HCT116 (cell line): ENCODE measurements at regions not wholly inside any gene's neighbourhood (a gene's known extent, or its start where the extent isn't known, plus 50 kb on each side); places are given as distances from the start of the nearest gene placed in this dataset.

Experiments
- ATAC-seq: fragments of 200-7000 bp; cut with Tn5 transposase; 2 replicates; pipeline ENCODE4 v1.9.1; 2020; ENCODE audit warnings: mild to moderate bottlenecking, moderate library complexity
- BruUV-seq: library from RNA; stranded (reverse); fragments of 400-500 nt; replicated peaks from 2 replicates; lab custom pipeline; 2021; lab: Mats Ljungman, UMichigan
- CTCF ChIA-PET: fragments of 300-600 bp; sonication (Branson Sonifier 250); formaldehyde crosslinking; loops from one replicate; lab custom pipeline; 2021; ENCODE audit warnings: antibody characterized with exemption; lab: Charles Lee
- POLR2A ChIA-PET: fragments of 300-600, 350-600 bp; sonication (Branson Sonifier 250); formaldehyde crosslinking; loops from one replicate; lab custom pipeline; 2021; ENCODE audit warnings: antibody characterized with exemption; lab: Charles Lee
- RAD21 ChIA-PET, 2 experiments: fragments of 300-600 bp; sonication (Branson Sonifier 250); formaldehyde crosslinking; loops; one replicate each; lab custom pipeline; 2023; ENCODE audit warnings: low total read pairs in 2 of 2; ENCODE audit not compliant: uncharacterized antibody in 2 of 2, unreplicated experiment in 2 of 2, low non-redundant PET in 1 of 2; lab: Charles Lee
- DNase-seq: peaks from one replicate; pipeline ENCODE4 v3.0.0-alpha.2; 2010; ENCODE audit warnings: low read depth, low spot score
- H2AFZ ChIP-seq: fragments of 200-600 bp; shearing (Covaris generic), sonication (generic); 2 replicates; pipeline ENCODE4 v1.6.1; 2017; ENCODE audit warnings: low read depth, mixed run types, mixed read lengths, antibody characterized with exemption, low read length; ENCODE audit not compliant: poor library complexity, severe bottlenecking
- H3K27ac ChIP-seq: 2 replicates; pipeline ENCODE4 v1.5.1; 2012; ENCODE audit warnings: low read depth, low read length
- H3K27me3 ChIP-seq: fragments of 200-600 bp; sonication (generic); 2 replicates; pipeline ENCODE4 v1.6.1; 2016; ENCODE audit warnings: mixed run types, low read length, mixed read lengths; ENCODE audit not compliant: insufficient read depth
- H3K36me3 ChIP-seq, 2 experiments: fragments of 200-500 bp in 1 of 2; fragments of 200-600 bp in 1 of 2; sonication (Bioruptor generic) in 1 of 2; sonication (generic) in 1 of 2; 2 replicates each; pipeline versions ENCODE4 v1.5.1 to v1.6.1; 2014 to 2016; ENCODE audit warnings: low read length in 2 of 2, inconsistent platforms in 1 of 2, mixed read lengths in 1 of 2, mixed run types in 1 of 2; ENCODE audit not compliant: insufficient read depth in 2 of 2, control insufficient read depth in 1 of 2
- H3K4me1 ChIP-seq, 2 experiments: fragments of 200-600 bp in 1 of 2; sonication (generic) in 1 of 2; 2 replicates each; pipeline versions ENCODE4 v1.5.1 to v1.6.1; 2012 to 2017; ENCODE audit warnings: low read length in 2 of 2, inconsistent platforms in 1 of 2, mild to moderate bottlenecking in 1 of 2, mixed read lengths in 1 of 2, mixed run types in 1 of 2, moderate library complexity in 1 of 2; ENCODE audit not compliant: insufficient read depth in 2 of 2, control insufficient read depth in 1 of 2
- H3K4me2 ChIP-seq: fragments of 200-600 bp; sonication (generic); 2 replicates; pipeline ENCODE4 v1.6.1; 2017; ENCODE audit warnings: mixed run types, low read length, mixed read lengths
- H3K4me3 ChIP-seq, 2 experiments: fragments of 200-600 bp in 1 of 2; sonication (generic) in 1 of 2; replicated peaks in 1 of 2; 2 replicates each; pipeline ENCODE4 v1.5.1; 2011 to 2016; ENCODE audit warnings: low read length in 2 of 2, control low read depth in 1 of 2, low read depth in 1 of 2, mild to moderate bottlenecking in 1 of 2, mixed read lengths in 1 of 2, mixed run types in 1 of 2
- H3K79me2 ChIP-seq: fragments of 200-600 bp; sonication (generic); 2 replicates; pipeline ENCODE4 v1.6.1; 2017; ENCODE audit warnings: mild to moderate bottlenecking, mixed run types, low read length, moderate library complexity, mixed read lengths; ENCODE audit not compliant: insufficient read depth
- H3K9ac ChIP-seq: fragments of 200-600 bp; sonication (generic); 2 replicates; pipeline ENCODE4 v1.6.1; 2016; ENCODE audit warnings: low read length, mixed read lengths
- H3K9me2 ChIP-seq: fragments of 200-600 bp; sonication (generic), shearing (Covaris generic); 2 replicates; pipeline ENCODE4 v1.6.1; 2017; ENCODE audit warnings: mixed run types, mild to moderate bottlenecking, moderate library complexity; ENCODE audit not compliant: insufficient read depth
- H3K9me3 ChIP-seq, 2 experiments: fragments of 200-500 bp in 1 of 2; fragments of 200-600 bp in 1 of 2; sonication (Bioruptor generic) in 1 of 2; sonication (generic) in 1 of 2; 2 replicates each; pipeline ENCODE4 v1.6.1; 2014 to 2017; ENCODE audit warnings: low read length in 2 of 2, mixed read lengths in 2 of 2, inconsistent platforms in 1 of 2, low read depth in 1 of 2, mild to moderate bottlenecking in 1 of 2, mixed run types in 1 of 2, moderate library complexity in 1 of 2; ENCODE audit not compliant: control insufficient read depth in 1 of 2, insufficient read depth in 1 of 2
- H4K20me1 ChIP-seq: fragments of 200-600 bp; sonication (generic), shearing (Covaris generic); 2 replicates; pipeline ENCODE4 v1.6.1; 2017; ENCODE audit warnings: mixed run types, mild to moderate bottlenecking, moderate library complexity; ENCODE audit not compliant: insufficient read depth
- CBX3 ChIP-seq: IDR thresholded peaks from 2 replicates; pipeline ENCODE4 v1.6.1; 2012; ENCODE audit warnings: low read depth
- CEBPB ChIP-seq: IDR thresholded peaks from 2 replicates; pipeline ENCODE4 v1.6.1; 2012; ENCODE audit warnings: low read depth
- EGR1 ChIP-seq: IDR thresholded peaks from 2 replicates; pipeline ENCODE4 v1.6.1; 2012; ENCODE audit warnings: low read depth
- ELF1 ChIP-seq: IDR thresholded peaks from 2 replicates; pipeline ENCODE4 v1.6.1; 2012; ENCODE audit warnings: low read depth, borderline replicate concordance
- EZH2phosphoT487 ChIP-seq: fragments of 200-600 bp; IDR thresholded peaks from 2 replicates; pipeline ENCODE4 v1.6.1; 2018; ENCODE audit warnings: antibody characterized with exemption, borderline replicate concordance
- FOSL1 ChIP-seq: IDR thresholded peaks from 2 replicates; pipeline ENCODE4 v1.6.1; 2012; ENCODE audit warnings: low read depth
- JUND ChIP-seq: IDR thresholded peaks from 2 replicates; pipeline ENCODE4 v1.6.1; 2012
- POLR2A ChIP-seq: IDR thresholded peaks from 2 replicates; pipeline ENCODE4 v1.7.0; 2011; ENCODE audit warnings: borderline replicate concordance; ENCODE audit not compliant: insufficient read depth, insufficient read length; ENCODE audit errors: extremely low read depth
- POLR2AphosphoS5 ChIP-seq: IDR thresholded peaks from 2 replicates; pipeline ENCODE4 v1.6.1; 2011; ENCODE audit warnings: mild to moderate bottlenecking, low read depth, low read length, moderate library complexity
- RAD21 ChIP-seq: IDR thresholded peaks from 2 replicates; pipeline ENCODE4 v1.6.1; 2012; ENCODE audit warnings: low read depth, mild to moderate bottlenecking
- SP1 ChIP-seq: IDR thresholded peaks from 2 replicates; pipeline ENCODE4 v1.6.1; 2012; ENCODE audit warnings: low read depth
- intact Hi-C: fragments of 100-400 bp; cut with micrococcal nuclease; formaldehyde crosslinking; loops from 2 replicates; pipeline ENCODE4 v1.10.0; 2022
- TF ChIP-seq, protein P1 (sequence below), 3 experiments: fragments of 200-600 bp in 1 of 3; sonication (generic) in 1 of 3; IDR thresholded peaks in 2 of 3; conservative IDR thresholded peaks in 1 of 3; 2 replicates each; pipeline ENCODE4 v1.5.1; 2012 to 2017; ENCODE audit warnings: low read depth in 2 of 3, low read length in 2 of 3, antibody characterized with exemption in 1 of 3, borderline replicate concordance in 1 of 3, control low read depth in 1 of 3, mild to moderate bottlenecking in 1 of 3, mixed read lengths in 1 of 3, mixed run types in 1 of 3, moderate library complexity in 1 of 3; ENCODE audit not compliant: insufficient read depth in 1 of 3

DNA sequence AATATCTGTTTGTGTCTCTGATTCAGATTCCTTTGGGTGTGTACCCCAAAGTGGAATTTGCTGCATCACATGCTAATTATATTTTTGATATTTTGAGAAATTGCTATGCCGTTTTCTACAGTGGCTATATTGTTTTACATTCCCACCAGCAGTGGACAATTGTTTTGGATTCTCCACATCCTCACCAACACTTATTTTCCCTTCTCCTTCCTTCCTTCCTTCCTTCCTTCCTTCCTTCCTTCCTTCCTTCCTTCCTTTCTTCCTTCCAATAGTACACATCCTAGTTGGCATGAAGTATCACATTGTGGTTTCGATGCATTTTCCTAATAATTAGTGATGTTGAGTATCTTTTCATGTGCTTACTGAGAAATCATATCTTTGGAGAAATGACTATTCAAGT is 535.5 kb downstream of the SH2D4B start:
- intact Hi-C loops, result no loop called here
- RAD21 ChIA-PET, result no interaction called here
- H3K9me2 ChIP-seq, result no peaks in the 10 kb centered on the region
- CTCF ChIA-PET, result interaction anchor here (1.4 kb wide), 1 partner anchor 410 kb away, joined by 3 read pairs; no protein-coding TSS in a partner anchor
- H2AFZ ChIP-seq, result no peak overlapping the region
- no peaks in the 10 kb centered on the region for H3K36me3 ChIP-seq
- H3K4me3 ChIP-seq, result no peak overlapping the region
- no peaks in the 10 kb centered on the region; a peak in 1 of 4 replicates for H3K9me3 ChIP-seq
- H3K9ac ChIP-seq, result no peak overlapping the region
- POLR2A ChIA-PET, result no interaction called here
- ATAC-seq (no peak), DNase-seq (no peak)
- no TSS peak for BruUV-seq
- H3K4me1 ChIP-seq, result no peaks in the 10 kb centered on the region
- no peak overlapping the region for H3K4me2 ChIP-seq
- TF ChIP-seq POLR2A (no peak), ELF1 (no peak), CEBPB (no peak), SP1 (no peak), CBX3 (no peak), EZH2phosphoT487 (no peak), POLR2AphosphoS5 (no peak), FOSL1 (no peak), RAD21 (no peak), EGR1 (no peak), JUND (no peak)
- no peaks in the 10 kb centered on the region for H3K79me2 ChIP-seq
- no peaks in the 10 kb centered on the region for H3K27me3 ChIP-seq
- H3K27ac ChIP-seq, result no peak overlapping the region
- no peaks in the 10 kb centered on the region for H4K20me1 ChIP-seq

DNA sequence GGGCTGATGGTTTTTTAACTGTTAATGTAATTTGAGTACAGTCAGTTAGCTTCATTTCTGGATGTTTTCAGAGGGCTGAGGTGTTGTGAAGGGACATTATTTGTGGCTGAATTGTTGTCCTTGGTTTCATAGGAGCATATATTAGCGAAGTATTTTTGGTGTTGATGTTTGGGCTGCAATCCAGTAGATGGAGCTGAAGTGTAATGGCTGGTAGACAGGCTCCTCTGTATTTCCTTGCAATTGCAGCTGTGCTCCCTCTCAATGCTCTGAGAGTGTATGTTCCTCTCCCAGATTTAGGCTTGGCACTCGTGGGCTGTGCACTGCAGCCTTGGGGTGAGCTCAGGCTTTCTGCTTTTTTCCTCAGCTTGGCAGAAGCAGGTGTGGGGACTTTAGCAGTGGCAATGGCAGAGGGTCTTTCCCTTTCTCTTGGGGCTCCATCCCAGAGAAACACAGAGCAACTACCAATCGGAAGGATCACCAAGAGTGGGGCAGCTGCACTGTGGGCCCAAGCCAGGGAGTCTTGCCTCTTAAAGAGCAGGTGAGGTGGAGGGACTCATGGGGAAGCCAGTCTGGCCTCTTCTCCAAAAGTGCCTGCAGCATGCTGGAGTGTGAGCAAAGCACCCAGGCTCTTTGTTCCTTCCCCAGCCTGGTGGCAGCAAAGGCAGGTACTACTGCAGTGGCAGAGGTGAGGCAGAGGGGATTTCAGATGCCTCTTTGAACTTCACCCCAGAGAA is 544.4 kb downstream of the SH2D4B start:
- DNase-seq, result no peak
- Histone ChIP-seq H3K36me3 (no peaks in the 10 kb centered on the region), H3K27ac (no peak overlapping the region), H3K4me2 (no peak overlapping the region), H3K27me3 (no peaks in the 10 kb centered on the region), H2AFZ (no peak overlapping the region), H4K20me1 (no peaks in the 10 kb centered on the region), H3K9me3 (peaks cover 0 to 9% of the 10 kb centered on the region in 2 experiments; a peak in 2 of 4 replicates), H3K4me1 (no peaks in the 10 kb centered on the region), H3K9me2 (no peaks in the 10 kb centered on the region), H3K9ac (no peak overlapping the region), H3K79me2 (no peaks in the 10 kb centered on the region), H3K4me3 (no peak overlapping the region)
- RAD21 ChIA-PET, result no interaction called here
- intact Hi-C loops, result no loop called here
- POLR2A ChIA-PET, result no interaction called here
- ATAC-seq, result no peak
- CTCF ChIA-PET, result no interaction called here
- BruUV-seq, result no TSS peak
- no peak for TF ChIP-seq POLR2A
- TF ChIP-seq, protein P1, sequence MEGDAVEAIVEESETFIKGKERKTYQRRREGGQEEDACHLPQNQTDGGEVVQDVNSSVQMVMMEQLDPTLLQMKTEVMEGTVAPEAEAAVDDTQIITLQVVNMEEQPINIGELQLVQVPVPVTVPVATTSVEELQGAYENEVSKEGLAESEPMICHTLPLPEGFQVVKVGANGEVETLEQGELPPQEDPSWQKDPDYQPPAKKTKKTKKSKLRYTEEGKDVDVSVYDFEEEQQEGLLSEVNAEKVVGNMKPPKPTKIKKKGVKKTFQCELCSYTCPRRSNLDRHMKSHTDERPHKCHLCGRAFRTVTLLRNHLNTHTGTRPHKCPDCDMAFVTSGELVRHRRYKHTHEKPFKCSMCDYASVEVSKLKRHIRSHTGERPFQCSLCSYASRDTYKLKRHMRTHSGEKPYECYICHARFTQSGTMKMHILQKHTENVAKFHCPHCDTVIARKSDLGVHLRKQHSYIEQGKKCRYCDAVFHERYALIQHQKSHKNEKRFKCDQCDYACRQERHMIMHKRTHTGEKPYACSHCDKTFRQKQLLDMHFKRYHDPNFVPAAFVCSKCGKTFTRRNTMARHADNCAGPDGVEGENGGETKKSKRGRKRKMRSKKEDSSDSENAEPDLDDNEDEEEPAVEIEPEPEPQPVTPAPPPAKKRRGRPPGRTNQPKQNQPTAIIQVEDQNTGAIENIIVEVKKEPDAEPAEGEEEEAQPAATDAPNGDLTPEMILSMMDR (IDR thresholded peaks at IDR 0.05 in 2 of 3, conservative IDR thresholded peaks at IDR 0.05 in 1 of 3; ENCODE audit: borderline replicate concordance in 1 of 3, insufficient read depth in 1 of 3, low read depth in 2 of 3, low read length in 2 of 3), result 0 out of 6 replicates have a peak, but pooled peaks of 1 of the 3 experiments have one; percentile 8
